Adipocyte (in vitro differentiated cells): ENCODE measurements at regions not wholly inside any gene's neighbourhood (a gene's known extent, or its start where the extent isn't known, plus 50 kb on each side); places are given as distances from the start of the nearest gene placed in this dataset.
A peak's percentile ranks its signal among the peaks of the same experiment; 100 is the strongest.

Source experiments
- DNase-seq: peaks from one replicate; pipeline ENCODE4 v3.0.0-alpha.2; 2015; ENCODE audit warnings: low read depth
- H3K27me3 ChIP-seq: replicated peaks from 2 replicates; pipeline ENCODE4 v1.7.0; 2013; ENCODE audit warnings: mild to moderate bottlenecking, low read length, moderate library complexity; ENCODE audit not compliant: control insufficient read depth, insufficient read depth
- H3K36me3 ChIP-seq: 2 replicates; pipeline ENCODE4 v1.7.0; 2013; ENCODE audit warnings: low read length, mild to moderate bottlenecking, moderate library complexity; ENCODE audit not compliant: control insufficient read depth, insufficient read depth, severe bottlenecking
- H3K4me1 ChIP-seq: 2 replicates; pipeline ENCODE4 v1.7.0; 2013; ENCODE audit warnings: mild to moderate bottlenecking, low read length, moderate library complexity; ENCODE audit not compliant: control insufficient read depth, insufficient read depth
- H3K4me3 ChIP-seq: 2 replicates; pipeline ENCODE4 v1.7.0; 2013; ENCODE audit warnings: mild to moderate bottlenecking, low read length, moderate library complexity
- H3K9ac ChIP-seq: 2 replicates; pipeline ENCODE4 v1.7.0; 2013; ENCODE audit warnings: mild to moderate bottlenecking, low read length, moderate library complexity
- H3K9me3 ChIP-seq: 2 replicates; pipeline ENCODE4 v1.7.0; 2013; ENCODE audit warnings: mild to moderate bottlenecking, low read length, moderate library complexity; ENCODE audit not compliant: control insufficient read depth

DNA sequence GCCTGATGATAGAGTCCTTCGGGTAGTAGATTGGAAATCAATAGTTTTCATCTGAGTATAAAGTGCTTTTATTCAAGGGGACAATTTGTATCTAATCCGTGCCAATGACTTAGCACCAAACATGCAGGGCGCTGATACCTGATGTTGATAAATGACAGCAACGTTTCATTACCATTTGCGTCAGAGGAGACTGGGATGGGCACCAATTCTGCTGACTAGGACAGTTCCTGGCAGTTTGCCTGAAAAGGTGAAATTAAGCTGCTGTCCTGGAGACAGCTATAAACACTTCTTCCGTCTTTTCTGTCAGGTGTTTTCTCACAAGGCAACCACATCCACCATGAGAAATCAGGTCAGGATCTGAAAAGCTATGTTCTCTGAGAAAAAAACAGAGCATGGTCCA is 1136.4 kb downstream of the TYW1 start:
- DNase-seq: no peak
- Histone ChIP-seq H3K36me3 (no peaks in the 10 kb centered on the region), H3K9me3 (no peaks in the 10 kb centered on the region), H3K9ac (no peak overlapping the region), H3K4me1 (no peaks in the 10 kb centered on the region), H3K27me3 (no peaks in the 10 kb centered on the region), H3K4me3 (no peak overlapping the region)

DNA sequence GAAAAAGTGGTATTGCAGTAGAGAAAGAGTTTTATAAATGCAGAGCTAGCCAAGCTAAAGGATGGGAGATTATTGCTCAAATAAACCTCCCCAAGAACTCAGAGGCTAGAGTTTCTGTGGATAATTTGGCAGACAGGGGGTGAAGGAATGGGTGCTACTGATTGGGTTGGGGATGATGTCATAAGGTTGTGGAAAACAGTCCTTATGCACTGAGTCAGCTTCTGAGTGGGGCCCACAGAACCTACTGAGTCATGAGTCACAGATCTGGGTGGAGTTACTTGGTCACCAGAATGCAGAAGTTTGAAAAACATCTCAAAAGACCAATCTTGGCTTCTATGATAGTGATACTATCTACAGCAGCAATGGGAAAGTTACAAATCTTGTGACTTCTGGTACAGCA is 1146.7 kb downstream of the TYW1 start:
- Histone ChIP-seq H3K9ac (no peak overlapping the region), H3K27me3 (no peaks in the 10 kb centered on the region), H3K36me3 (no peaks in the 10 kb centered on the region), H3K9me3 (peaks cover 29% of the 10 kb centered on the region), H3K4me3 (no peak overlapping the region), H3K4me1 (peaks cover 9% of the 10 kb centered on the region)
- DNase-seq: no peak

DNA sequence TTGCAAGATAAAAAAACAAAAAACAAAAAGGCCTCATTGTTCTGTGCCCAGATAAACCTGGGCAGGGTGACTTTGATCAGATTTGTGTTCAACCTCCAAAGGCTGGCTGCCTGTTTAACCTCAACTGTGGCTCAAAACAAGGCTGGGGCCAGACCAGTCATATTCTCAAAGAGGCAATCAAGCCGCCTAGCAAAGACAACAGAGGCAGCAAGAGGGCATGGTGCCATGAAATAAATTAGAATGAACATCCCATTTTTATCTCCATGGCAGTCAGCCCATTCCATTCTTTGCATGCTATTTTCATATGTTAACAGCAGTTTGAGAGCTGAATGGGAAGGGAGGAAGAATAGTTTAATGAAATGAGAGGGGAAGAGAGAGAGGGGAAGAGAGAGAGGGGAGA is 1150.3 kb downstream of the TYW1 start:
- no peaks in the 10 kb centered on the region for H3K27me3 ChIP-seq
- no peaks in the 10 kb centered on the region for H3K4me1 ChIP-seq
- peaks cover 24% of the 10 kb centered on the region for H3K9me3 ChIP-seq
- DNase-seq: no peak
- H3K4me3 ChIP-seq: no peak overlapping the region
- H3K9ac ChIP-seq: no peak overlapping the region
- no peaks in the 10 kb centered on the region for H3K36me3 ChIP-seq

DNA sequence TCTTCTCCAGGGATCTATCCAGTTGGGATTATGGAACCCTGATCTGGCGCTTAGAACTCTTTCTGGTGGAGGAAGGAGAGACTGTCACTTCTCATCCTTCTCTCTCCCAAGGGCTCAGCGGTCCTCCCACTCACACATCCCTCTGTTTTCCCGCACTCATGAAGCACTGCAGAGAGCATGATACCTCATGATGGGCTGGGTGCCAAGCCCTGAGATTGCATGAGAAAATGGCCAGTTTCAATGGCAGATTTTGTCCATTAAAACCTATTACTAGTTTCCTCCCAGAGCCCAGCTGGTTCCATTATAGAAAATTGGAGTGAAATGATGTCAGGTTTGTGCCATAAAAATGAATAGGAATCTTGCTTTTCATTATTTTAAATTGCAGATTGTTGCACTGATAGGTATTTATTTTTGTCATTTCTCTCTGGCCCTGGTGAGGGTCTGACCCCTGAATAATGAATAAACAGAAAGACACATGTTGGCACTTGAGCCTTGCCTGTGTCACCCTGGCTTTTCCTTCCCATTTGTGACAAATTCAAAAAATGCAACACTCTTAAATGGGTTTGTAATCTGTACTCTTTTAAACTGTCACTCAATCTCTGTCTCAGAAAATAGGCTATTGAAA is 1151.1 kb downstream of the TYW1 start:
- Histone ChIP-seq H3K27me3 (no peaks in the 10 kb centered on the region), H3K9me3 (peaks cover 18% of the 10 kb centered on the region), H3K9ac (no peak overlapping the region), H3K4me1 (no peaks in the 10 kb centered on the region), H3K36me3 (no peaks in the 10 kb centered on the region), H3K4me3 (no peak overlapping the region)
- no peak for DNase-seq

DNA sequence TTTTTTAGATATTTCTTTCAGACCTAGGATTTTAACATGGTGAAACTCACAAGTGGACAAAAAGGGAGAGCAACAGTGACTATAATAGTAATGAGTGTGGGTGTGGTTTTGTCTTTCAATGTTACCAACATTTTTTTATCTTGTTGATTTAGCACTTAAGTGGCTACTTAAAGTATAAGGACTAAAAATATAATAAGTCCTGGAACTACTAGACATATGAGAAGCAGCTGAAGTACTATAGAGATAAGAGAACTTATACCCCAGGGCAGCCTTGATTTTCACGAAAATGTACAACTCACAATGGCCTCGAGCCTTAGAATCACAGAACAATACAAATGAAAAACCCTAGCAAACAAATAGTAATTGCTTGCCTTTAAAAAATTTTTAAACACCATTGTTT is 1151.8 kb downstream of the TYW1 start:
- no peaks in the 10 kb centered on the region for H3K4me1 ChIP-seq
- no peak overlapping the region for H3K9ac ChIP-seq
- H3K4me3 ChIP-seq: no peak overlapping the region
- DNase-seq: no peak
- H3K36me3 ChIP-seq: no peaks in the 10 kb centered on the region
- no peaks in the 10 kb centered on the region for H3K27me3 ChIP-seq
- H3K9me3 ChIP-seq: peaks cover 11% of the 10 kb centered on the region

DNA sequence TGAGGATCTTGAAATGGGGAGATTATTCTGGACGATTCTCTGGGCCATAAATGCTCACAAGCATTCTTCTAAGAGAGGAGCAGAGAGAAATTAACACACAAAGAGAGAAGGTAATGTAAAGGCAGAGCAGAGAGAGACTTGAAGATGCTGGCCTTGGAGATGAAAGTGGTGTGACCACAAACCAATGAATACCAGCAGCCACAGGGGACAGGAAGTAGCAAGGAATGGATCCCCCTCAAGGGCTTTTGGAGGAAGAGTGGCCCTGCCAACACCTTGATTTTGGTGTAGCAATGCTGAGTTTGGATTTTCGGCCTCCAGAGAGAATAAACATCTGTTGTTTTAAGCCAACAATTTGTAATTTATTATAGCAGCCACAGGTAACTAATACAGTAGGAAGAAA is 1155.6 kb downstream of the TYW1 start:
- Histone ChIP-seq H3K9me3 (no peaks in the 10 kb centered on the region), H3K4me1 (no peaks in the 10 kb centered on the region), H3K27me3 (no peaks in the 10 kb centered on the region), H3K36me3 (no peaks in the 10 kb centered on the region), H3K4me3 (no peak overlapping the region), H3K9ac (no peak overlapping the region)
- no peak for DNase-seq

DNA sequence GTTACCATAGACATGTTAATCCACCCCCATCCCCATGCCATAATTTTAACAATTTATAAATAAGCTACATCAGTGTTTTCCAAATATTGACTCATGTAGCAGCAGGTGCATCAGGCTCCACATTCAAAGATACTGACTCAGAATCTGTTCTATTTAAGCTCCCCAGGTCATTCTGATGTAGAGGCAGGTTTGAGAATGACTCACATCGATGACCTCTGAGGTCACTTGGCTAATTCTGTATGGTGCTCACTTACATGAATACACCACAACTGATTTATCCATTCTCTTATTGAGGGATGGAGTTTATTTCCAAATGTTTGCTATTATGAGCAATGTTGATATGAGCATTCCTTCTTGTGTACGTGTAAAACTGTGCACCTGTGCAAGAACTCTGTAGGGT is 1159.0 kb downstream of the TYW1 start:
- Histone ChIP-seq H3K36me3 (no peaks in the 10 kb centered on the region), H3K27me3 (no peaks in the 10 kb centered on the region), H3K9ac (no peak overlapping the region), H3K4me1 (no peaks in the 10 kb centered on the region), H3K4me3 (no peak overlapping the region), H3K9me3 (no peaks in the 10 kb centered on the region)
- DNase-seq: no peak

DNA sequence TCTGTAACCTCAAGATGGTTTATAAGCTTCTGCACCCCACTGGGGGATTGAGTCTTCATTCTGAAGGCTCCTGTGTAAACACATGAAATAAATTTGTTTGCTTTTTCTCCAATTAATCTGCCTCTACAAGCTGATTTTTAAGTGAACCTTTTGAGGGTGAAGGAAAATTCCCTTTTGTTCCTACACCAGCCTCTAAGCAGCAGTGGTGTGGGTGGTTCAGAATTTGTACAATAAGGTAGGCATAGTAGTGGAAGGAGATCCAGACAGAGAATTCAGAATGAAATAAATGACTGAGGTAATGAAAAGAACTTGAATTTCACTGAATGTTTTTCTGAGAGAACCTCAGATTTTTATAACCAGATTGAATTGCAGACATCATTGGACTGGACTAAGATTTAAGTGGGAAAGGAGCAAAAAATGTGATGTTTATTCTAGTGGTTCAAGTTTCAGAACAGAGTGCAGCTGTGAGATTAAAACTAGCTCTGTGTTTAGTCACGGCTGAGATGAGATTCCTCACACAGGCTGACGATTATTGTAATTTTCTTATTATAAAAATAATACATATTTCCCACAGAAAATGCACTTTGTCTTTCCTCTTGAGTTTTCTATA is 1162.2 kb downstream of the TYW1 start:
- Histone ChIP-seq H3K9ac (no peak overlapping the region), H3K4me1 (no peaks in the 10 kb centered on the region), H3K36me3 (no peaks in the 10 kb centered on the region), H3K27me3 (no peaks in the 10 kb centered on the region), H3K9me3 (no peaks in the 10 kb centered on the region), H3K4me3 (no peak overlapping the region)
- peak; percentile 12 for DNase-seq

DNA sequence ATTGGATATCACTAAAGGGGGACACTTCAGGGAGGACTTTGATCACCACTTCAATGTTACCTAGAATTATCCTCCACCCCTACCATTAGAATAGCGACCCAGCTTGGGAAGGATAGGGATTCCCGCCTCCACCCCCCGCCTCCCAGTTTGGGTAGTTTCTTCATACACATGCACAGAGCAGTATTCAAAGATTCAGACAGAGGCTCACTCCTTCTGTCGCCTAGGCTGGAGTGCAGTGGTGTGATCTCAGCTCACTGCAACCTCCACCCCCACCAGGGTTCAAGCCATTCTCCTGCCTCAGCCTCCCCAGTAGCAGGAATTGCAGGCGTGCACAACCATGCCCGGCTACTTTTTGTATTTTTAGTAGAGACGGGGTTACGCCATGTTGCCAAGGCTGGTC is 1166.1 kb downstream of the TYW1 start:
- Histone ChIP-seq H3K4me3 (no peak overlapping the region), H3K27me3 (no peaks in the 10 kb centered on the region), H3K9ac (no peak overlapping the region), H3K9me3 (no peaks in the 10 kb centered on the region), H3K36me3 (no peaks in the 10 kb centered on the region), H3K4me1 (no peaks in the 10 kb centered on the region)
- no peak for DNase-seq

DNA sequence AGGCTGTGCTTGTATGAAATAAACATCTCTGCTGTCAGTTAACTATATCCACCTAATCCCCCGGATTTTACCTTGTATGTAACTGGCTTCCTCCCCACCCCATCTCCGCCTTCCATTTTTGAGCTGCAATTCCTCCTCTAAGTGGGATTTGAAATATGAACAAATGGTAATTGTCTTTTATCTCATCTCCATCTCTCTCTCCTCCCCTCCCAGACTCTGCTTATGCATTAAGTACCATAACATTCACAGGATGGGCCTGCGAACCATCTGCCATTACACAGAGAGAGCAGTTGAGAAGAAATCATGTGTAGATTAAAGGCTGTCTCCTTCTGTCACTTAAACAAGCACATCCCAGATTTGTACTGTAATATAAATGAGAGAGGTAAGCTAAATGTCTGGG is 1169.9 kb downstream of the TYW1 start:
- no peak for DNase-seq
- Histone ChIP-seq H3K9me3 (peaks cover 2% of the 10 kb centered on the region), H3K4me3 (no peak overlapping the region), H3K4me1 (no peaks in the 10 kb centered on the region), H3K9ac (no peak overlapping the region), H3K36me3 (no peaks in the 10 kb centered on the region), H3K27me3 (no peaks in the 10 kb centered on the region)

DNA sequence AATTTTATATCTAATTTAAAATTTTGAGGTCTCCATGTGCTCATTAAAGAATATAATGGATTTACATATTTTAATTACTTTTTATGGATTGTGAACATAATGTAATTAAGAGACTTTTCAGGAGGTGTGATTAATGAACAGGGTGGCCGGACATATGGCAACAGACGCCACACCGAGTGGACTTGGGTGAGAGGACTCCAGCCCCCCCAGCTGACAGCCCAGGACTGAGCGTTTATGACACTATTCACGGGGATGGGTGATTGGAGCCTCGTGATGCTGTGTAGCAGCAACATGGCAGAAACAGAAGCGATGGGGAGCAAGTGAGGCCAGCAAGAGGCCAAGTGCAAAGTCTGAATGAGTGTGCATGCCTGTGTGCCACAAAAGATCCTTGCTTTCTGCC is 1176.9 kb downstream of the TYW1 start:
- Histone ChIP-seq H3K4me1 (no peaks in the 10 kb centered on the region), H3K9me3 (peaks cover 1% of the 10 kb centered on the region), H3K36me3 (no peaks in the 10 kb centered on the region), H3K4me3 (no peak overlapping the region), H3K27me3 (no peaks in the 10 kb centered on the region), H3K9ac (no peak overlapping the region)
- DNase-seq: no peak

DNA sequence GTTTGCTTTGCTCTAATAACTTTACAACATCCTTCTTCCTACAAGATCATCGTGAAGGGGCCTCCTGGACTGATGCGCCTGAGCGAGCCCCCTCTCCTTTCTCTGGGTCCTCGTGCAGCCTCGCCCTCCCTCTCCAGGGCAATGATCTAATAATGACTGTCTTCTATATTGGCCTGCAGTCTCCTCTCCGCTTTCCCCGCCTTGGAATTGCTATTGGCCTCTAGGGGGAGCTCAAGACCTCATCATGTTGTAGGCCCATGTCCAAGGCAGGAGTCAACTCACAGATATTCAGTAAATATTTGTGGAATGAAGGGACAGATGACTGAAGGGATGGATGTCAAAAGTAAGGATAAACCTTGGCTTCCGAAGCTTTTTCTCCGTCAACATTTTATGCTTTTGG is 1180.3 kb downstream of the TYW1 start:
- no peak overlapping the region for H3K4me3 ChIP-seq
- no peak overlapping the region for H3K9ac ChIP-seq
- H3K36me3 ChIP-seq: no peaks in the 10 kb centered on the region
- DNase-seq: peak; percentile 75
- no peaks in the 10 kb centered on the region for H3K4me1 ChIP-seq
- H3K9me3 ChIP-seq: no peaks in the 10 kb centered on the region
- peaks cover 3% of the 10 kb centered on the region for H3K27me3 ChIP-seq
